ENCODE measurements at regions not wholly inside any gene's neighbourhood (a gene's known extent, or its start where the extent isn't known, plus 50 kb on each side); places are given as distances from the start of the nearest gene placed in this dataset.

DNA sequence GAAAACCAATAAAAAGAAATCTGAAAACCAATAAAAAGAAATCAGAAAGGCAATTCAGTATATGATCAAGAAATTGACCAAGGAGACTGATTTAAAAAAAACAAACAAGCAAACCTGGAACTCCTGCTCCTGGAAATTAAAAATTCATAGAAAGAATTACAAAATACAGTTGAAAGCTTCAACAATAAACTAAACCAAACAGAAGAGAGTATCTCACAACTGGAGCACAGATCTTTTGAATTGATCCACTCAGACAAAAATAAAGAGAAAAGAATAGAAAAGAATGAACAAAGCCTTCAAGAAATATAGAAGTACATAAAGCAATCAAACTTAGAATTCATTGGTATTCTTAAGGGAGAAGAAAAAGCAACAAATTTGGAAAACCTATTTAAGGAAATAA lies 271.4 kb downstream of the MBNL1 start:
- no peak for TF ChIP-seq TEAD4 (IDR thresholded peaks at IDR 0.05)
- TF ChIP-seq ZBTB7A (IDR thresholded peaks at IDR 0.05; ENCODE audit: low read depth), result no peak
- TF ChIP-seq RAD21 (IDR thresholded peaks at IDR 0.05; ENCODE audit: low read depth), result no peak
- TF ChIP-seq EGR1 (IDR thresholded peaks at IDR 0.05), result no peak
- TF ChIP-seq NFIC (IDR thresholded peaks at IDR 0.05), result no peak
- no peak for TF ChIP-seq EP300 (IDR thresholded peaks at IDR 0.05; ENCODE audit: borderline replicate concordance)
- no peak for TF ChIP-seq TCF12 (IDR thresholded peaks at IDR 0.05; ENCODE audit: low read depth)
- TF ChIP-seq REST (IDR thresholded peaks at IDR 0.05; ENCODE audit: low read depth), result no peak
- TF ChIP-seq MAX (IDR thresholded peaks at IDR 0.05), result no peak
- no peak for TF ChIP-seq FOXM1 (IDR thresholded peaks at IDR 0.05; ENCODE audit: borderline replicate concordance, low read depth)
- TF ChIP-seq USF1 (IDR thresholded peaks at IDR 0.05), result no peak
- no peak for TF ChIP-seq CEBPB (IDR thresholded peaks at IDR 0.05)
- no peak for TF ChIP-seq CREB1 (IDR thresholded peaks at IDR 0.05; ENCODE audit: low read depth)
- no peak for TF ChIP-seq TAF1 (IDR thresholded peaks at IDR 0.05; ENCODE audit: low read depth)

DNA sequence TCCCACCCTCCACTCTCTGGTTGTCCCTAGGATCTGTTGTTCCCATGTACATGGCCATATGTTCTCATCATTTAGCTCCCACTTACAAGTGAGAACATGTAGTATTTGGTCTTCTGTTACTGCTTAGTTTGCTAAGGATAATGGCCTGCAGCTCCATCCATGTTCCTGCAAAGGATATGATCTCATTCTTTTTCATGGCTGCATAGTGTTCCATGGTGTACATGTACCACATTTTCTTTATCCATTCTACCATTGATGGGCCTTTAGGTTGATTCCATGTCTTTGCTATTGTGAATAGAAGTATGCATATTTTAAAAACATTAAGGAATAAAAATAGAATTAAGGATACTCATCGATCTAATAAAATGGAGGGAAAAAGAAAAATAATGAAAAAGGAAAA lies 278.4 kb downstream of the MBNL1 start:
- no peak for TF ChIP-seq CREB1 (IDR thresholded peaks at IDR 0.05; ENCODE audit: low read depth)
- no peak for TF ChIP-seq TCF12 (IDR thresholded peaks at IDR 0.05; ENCODE audit: low read depth)
- no peak for TF ChIP-seq YY1 (IDR thresholded peaks at IDR 0.05; ENCODE audit: low read depth)
- no peak for TF ChIP-seq MAX (IDR thresholded peaks at IDR 0.05)
- no peak for TF ChIP-seq RAD21 (IDR thresholded peaks at IDR 0.05; ENCODE audit: low read depth)
- no peak for TF ChIP-seq FOXM1 (IDR thresholded peaks at IDR 0.05; ENCODE audit: borderline replicate concordance, low read depth)
- TF ChIP-seq EGR1 (IDR thresholded peaks at IDR 0.05), result no peak
- no peak for TF ChIP-seq TAF1 (IDR thresholded peaks at IDR 0.05; ENCODE audit: low read depth)
- no peak for TF ChIP-seq TEAD4 (IDR thresholded peaks at IDR 0.05)
- no peak for TF ChIP-seq REST (IDR thresholded peaks at IDR 0.05; ENCODE audit: low read depth)
- TF ChIP-seq CEBPB (IDR thresholded peaks at IDR 0.05), result no peak
- no peak for TF ChIP-seq USF1 (IDR thresholded peaks at IDR 0.05)
- TF ChIP-seq EP300 (IDR thresholded peaks at IDR 0.05; ENCODE audit: borderline replicate concordance), result no peak
- TF ChIP-seq NFIC (IDR thresholded peaks at IDR 0.05), result no peak
- no peak for TF ChIP-seq ZBTB7A (IDR thresholded peaks at IDR 0.05; ENCODE audit: low read depth)

- TF ChIP-seq CEBPB (IDR thresholded peaks at IDR 0.05), result no peak
- TF ChIP-seq USF1 (IDR thresholded peaks at IDR 0.05), result no peak
- TF ChIP-seq EGR1 (IDR thresholded peaks at IDR 0.05), result no peak
- TF ChIP-seq TCF12 (IDR thresholded peaks at IDR 0.05; ENCODE audit: low read depth), result no peak
- TF ChIP-seq TAF1 (IDR thresholded peaks at IDR 0.05; ENCODE audit: low read depth), result no peak
- TF ChIP-seq RAD21 (IDR thresholded peaks at IDR 0.05; ENCODE audit: low read depth), result no peak
- no peak for TF ChIP-seq NFIC (IDR thresholded peaks at IDR 0.05)
- TF ChIP-seq ZBTB7A (IDR thresholded peaks at IDR 0.05; ENCODE audit: low read depth), result no peak
- no peak for TF ChIP-seq EP300 (IDR thresholded peaks at IDR 0.05; ENCODE audit: borderline replicate concordance)
- TF ChIP-seq REST (IDR thresholded peaks at IDR 0.05; ENCODE audit: low read depth), result no peak
Observed at GRCh38 chr3:152549263-152549662, 280.5 kb downstream of the MBNL1 start.

GRCh38 chr3:152550284-152550683 lies 281.6 kb downstream of the MBNL1 start:
- TF ChIP-seq REST (IDR thresholded peaks at IDR 0.05; ENCODE audit: low read depth) (no peak), TCF12 (IDR thresholded peaks at IDR 0.05; ENCODE audit: low read depth) (no peak), USF1 (IDR thresholded peaks at IDR 0.05) (no peak), CREB1 (IDR thresholded peaks at IDR 0.05; ENCODE audit: low read depth) (no peak), EGR1 (IDR thresholded peaks at IDR 0.05) (no peak), CEBPB (IDR thresholded peaks at IDR 0.05) (no peak), YY1 (IDR thresholded peaks at IDR 0.05; ENCODE audit: low read depth) (no peak), RAD21 (IDR thresholded peaks at IDR 0.05; ENCODE audit: low read depth) (no peak), TAF1 (IDR thresholded peaks at IDR 0.05; ENCODE audit: low read depth) (no peak), EP300 (IDR thresholded peaks at IDR 0.05; ENCODE audit: borderline replicate concordance) (no peak), NFIC (IDR thresholded peaks at IDR 0.05) (no peak), FOXM1 (IDR thresholded peaks at IDR 0.05; ENCODE audit: borderline replicate concordance, low read depth) (no peak), ZBTB7A (IDR thresholded peaks at IDR 0.05; ENCODE audit: low read depth) (no peak), MAX (IDR thresholded peaks at IDR 0.05) (no peak), TEAD4 (IDR thresholded peaks at IDR 0.05) (no peak)
